HG02852 (cell line): ENCODE measurements at regions not wholly inside any gene's neighbourhood (a gene's known extent, or its start where the extent isn't known, plus 50 kb on each side); places are given as distances from the start of the nearest gene placed in this dataset.

Experiments used
- ATAC-seq: cut with Tn5 transposase; IDR thresholded peaks from one replicate; pipeline ENCODE4 v1.9.1; 2021; ENCODE audit warnings: mild to moderate bottlenecking, moderate library complexity; ENCODE audit not compliant: unreplicated experiment

DNA sequence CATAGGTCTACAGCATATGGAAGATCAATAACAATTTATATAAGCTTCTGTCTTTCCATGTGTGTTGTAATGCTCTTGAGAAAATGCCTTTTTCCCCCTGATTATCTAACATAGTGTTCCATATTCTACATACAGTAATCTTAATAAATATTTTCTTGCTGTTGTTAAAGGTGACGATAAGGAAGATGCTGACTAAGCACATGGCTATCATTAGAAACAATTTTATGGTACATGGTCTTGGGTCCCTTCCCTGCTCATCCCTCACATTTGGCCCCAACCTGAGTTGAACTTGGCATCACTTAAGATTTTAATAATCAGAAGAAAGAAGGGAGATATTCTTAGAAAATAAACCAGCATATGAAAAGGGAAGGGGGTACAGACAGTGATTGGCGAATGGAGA lies 382.1 kb upstream of the CDH20 start:
- no peak for ATAC-seq

DNA sequence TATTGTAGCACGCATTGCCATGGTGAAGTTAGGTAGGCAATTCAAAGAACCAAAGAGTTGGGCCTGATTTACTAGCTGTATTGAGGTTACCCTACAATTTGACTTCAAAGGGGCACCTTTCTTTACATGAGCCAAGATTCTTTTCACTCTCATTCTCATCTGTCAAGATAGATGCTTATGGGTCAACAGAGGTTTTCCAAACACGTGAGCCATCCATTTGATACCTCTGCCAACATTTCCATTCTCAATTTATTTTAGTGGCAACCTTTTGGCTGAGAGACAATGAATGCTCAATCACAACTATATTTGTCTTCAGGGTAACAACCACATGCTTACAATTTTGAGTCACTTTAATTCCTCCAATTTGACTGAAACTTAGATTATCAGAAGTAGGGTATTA lies 370.6 kb upstream of the CDH20 start:
- ATAC-seq, result no peak

DNA sequence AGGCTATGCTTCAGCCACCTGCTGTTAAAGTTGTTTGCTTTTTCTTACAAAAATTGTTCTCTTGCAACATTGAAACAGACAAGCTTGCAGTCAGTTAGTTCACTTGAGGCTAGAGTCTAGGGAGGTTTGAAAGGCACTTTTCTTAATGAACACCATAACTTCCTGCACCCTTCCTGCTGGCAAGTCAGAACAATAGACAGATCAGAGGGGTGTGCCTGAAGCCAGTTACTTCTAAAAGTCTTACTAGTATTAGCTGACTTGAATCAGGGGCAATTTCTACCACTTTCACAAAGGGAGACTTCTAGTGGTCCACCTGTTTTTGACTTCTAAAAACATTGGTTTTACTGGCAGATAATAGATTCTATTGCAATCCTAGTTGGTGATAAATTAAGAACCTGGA lies 367.4 kb upstream of the CDH20 start:
- ATAC-seq, result no peak

DNA sequence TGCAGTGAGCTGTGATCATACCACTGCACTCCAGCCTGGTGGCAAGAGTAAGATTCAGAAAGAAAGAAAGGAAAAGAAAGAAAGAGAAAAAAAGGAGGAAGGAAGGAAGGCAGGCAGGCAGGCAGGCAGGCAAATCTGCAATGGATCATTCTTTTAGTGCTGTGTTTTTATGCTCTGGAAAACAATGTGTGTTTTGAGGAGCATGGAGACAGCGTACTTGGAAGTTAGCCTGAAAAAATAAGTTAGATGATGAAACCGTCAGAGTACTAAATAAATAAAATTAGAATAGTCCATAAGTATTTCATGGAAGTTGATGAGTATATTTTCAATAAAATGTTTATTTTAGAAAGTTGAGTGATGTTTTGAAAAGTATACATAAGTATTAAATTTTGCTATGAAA lies 366.4 kb upstream of the CDH20 start:
- ATAC-seq, result no peak

DNA sequence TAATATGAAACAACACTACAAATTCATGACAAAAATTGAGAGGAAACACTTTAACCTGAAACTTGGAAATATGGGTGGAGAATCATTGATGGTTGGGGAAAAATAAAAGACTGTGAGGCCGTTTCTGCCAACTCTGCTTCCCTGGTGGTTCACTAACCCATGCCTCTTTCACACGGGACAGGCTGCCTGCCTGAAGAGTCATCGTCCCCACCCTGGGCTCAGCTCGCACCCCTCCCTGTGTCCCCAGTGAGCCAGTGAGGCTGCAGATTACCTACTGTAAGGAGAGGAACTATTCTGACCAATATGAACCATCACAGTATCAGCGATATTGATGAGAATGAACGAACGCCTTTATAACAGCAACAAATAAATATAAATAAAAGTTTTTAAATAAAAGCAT lies 357.8 kb upstream of the CDH20 start:
- ATAC-seq, result no peak

DNA sequence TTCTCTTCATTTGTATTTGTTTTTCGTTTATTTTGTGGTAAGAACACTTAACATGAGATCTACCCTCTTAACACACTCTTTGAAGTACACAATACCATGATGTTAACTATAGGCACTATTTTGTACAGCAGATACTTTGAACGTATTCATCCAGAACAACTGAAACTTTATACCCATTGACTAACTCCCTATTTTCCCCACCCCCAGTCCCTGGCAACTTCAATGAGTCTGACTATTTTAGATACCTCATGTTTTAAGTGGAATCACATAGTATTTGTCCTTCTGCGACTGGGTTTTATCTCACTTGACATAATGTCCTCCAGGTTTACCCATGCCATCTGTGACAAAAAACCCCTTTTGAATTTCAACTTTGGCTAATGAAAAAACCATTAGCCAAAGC lies 356.3 kb upstream of the CDH20 start:
- ATAC-seq, result no peak

DNA sequence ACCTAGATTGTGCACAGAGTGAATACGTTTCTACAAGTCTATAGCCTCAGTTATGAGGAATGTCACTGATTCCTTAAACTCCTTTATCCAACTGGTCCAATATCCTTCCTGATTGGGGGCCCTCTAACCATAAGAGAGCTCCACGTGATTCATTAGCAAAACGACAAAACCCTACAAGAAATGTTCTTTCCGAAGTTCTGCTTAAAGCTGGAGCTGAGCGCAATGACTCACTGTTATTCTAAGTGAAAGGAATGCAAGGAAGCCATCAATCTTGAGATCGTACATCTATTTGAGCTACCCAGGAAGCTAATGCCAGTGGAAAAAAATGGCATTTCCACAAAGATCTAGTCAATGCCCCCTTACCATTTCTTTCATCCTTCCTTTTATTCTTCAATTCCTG lies 354.9 kb upstream of the CDH20 start:
- no peak for ATAC-seq

DNA sequence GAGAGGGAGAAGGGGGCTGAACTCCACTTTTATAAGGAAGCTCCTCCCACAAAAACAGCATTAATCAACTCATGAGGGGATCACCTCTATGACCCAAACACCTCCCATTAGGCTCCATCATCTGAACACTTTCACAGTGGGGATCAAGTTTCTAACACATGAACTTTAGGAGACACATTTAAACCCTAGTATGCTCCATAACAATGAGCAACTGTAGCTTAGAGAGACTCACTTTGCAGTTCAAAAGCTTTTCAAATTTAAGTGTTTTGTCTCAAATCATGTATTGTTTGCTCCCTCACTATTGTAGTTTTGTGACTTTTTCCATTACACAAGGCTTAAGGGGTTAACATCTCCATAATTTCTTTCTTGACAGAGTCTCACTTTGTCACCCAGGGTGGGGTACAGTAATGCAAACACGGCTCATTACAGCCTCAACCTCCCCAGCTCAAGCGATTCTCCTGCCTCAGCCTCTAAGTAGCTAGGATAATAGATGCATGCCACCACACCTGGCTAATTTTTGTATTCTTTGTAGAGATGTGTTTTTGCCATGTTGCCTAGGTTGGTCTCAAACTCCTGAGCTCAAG lies 352.7 kb upstream of the CDH20 start:
- no peak for ATAC-seq

DNA sequence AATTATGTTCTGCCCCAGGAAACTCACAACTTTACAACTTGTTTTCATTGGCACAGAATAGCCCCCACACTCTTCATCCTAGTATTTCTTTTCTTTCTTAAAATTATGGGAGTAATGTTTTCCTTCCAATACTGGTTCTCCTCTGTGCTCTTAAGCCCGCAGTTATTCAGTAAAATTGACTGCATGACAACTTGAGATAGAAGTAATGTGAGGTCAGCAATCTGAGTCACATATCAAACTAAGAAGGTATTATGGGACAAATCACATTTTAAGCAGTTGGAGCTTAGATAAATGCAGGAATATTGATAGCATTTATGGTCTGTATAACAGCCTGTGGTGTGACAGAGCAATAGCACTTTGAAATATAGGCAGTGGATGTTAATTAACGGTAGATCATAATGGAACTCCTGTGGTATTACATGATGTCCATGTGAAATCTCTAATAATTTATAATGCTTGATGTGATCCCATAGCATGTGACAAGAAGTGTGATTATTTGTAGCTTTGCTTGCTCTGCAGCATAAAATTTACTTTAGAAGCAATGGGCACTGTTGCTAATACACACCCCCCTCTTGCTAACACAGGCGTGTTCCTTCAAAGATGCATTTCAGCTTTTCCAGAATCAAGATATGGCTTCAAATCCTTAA lies 351.4 kb upstream of the CDH20 start:
- no peak for ATAC-seq

DNA sequence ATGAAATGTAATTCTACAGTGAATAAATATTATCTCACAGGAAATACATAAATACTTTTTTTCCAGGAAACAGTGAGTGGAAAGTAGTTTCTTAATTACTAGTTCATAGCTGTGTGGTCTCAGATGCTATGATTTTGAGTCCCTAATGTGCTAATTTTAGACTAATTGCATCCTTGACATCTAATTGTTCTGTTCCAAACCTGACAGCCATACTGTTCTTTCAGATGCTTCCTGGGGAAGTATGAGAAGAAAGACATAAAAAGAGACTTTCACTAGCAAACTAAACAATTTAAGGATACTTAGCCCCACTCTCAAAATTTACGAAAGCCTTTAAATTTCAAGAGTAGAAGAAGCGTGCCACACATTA lies 350.9 kb upstream of the CDH20 start:
- ATAC-seq, result no peak

DNA sequence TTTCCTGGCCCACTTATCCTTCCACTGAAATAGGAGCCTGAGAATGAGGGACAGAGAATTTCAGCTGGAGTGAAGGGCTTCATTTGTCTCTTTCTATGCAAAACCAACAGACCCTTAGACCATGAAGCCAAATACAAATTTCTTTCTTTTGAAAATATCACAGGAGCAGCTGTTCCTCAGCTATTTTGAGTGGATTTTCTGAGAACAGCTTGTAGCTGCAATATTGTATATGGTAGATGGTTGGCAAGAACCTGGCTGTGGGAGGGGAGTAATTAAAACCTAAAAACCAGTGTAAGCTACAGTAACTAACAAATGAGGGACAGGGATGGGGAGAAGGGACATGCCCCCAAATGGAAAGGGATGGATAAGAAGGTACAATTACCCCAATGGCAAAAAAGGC lies 350.3 kb upstream of the CDH20 start:
- no peak for ATAC-seq

DNA sequence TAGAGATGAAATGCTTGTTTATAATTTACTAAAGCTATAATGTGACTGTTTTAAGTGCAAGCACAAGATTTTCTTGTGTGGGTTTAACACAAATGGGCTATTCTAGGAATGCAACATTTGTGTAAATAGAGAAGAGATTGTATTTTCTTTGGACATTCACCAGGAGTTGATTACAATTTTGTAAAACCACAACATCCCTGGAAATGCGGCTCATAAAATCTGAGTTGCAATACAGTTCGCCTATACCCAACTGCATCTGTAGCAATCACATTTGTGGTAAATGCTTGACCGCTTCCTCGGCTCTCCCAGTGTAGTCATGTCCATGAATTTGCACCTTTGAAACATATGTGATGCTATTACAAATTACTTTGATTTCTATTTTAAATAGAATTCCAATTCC lies 348.7 kb upstream of the CDH20 start:
- ATAC-seq, result no peak

DNA sequence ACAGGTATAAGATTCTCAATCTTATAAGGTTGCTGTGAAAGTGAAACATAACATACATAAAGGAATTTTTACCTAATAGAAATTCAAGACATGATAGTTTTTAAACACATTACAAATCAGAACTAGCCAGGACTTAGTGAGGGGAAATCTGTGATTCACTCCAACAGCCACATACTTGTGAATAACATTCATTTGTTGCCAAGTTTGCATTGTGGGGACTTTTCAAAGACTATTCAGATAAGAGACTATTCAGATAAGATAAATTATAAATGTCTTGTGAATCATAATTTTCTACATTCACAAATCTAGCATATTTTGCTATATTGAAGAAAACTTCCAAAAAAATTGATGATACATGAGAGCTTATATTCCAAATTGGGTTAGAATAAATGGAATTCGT lies 345.3 kb upstream of the CDH20 start:
- ATAC-seq, result no peak

DNA sequence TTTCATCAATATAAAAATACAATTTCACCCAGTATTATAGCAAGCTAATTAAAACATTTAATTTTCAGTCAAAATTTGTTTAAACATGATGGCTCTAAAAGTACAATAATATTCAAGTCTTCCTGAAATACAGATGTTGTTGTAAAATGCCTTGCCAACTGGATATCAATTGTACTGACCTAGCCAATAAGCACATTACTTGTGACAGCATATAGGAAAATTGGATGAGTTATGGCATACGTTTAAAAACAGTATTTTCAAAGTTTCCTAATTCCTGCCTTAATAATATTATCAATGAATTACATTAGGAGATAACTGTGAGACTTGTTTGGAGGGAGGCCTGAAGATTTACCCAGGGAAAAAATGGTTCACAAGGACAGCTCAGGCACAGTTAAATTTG lies 336.9 kb upstream of the CDH20 start:
- no peak for ATAC-seq

DNA sequence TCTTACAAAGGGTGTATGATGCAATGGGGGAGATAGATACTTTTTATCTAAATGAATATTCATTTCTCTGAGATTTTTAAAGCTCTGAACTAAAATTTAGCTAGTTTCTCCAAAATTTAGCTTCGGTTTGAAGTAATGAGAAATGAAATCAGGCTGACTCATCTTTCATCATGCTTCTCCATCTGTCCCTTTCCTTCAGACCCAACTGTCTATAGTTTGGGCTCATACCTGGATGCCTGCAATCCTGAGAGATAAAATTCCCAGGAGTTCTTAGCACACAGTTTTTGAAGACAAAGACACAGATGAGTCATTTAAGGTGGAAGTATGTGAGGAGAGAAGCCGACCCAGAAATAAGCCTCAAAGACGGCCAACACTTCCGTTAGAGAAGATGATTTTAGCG lies 336.4 kb upstream of the CDH20 start:
- no peak for ATAC-seq

DNA sequence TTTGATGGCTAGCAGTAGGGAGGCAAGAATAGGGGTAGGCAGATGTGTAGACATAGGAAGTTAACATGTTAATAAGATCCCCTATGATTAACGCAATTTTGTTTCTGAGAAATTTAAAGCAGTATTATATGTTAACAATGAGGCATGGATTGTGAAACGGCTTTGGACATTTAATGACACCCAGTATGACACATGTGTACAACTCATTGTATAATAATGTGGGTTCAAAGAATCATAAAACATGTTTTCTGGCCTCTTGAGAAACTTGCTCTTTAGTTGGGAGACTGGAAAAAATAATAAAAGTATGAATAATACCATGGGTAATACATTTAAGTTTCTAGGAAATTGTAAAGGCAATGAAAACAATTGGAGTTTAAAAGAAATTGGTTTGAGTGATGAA lies 332.1 kb upstream of the CDH20 start:
- no peak for ATAC-seq

DNA sequence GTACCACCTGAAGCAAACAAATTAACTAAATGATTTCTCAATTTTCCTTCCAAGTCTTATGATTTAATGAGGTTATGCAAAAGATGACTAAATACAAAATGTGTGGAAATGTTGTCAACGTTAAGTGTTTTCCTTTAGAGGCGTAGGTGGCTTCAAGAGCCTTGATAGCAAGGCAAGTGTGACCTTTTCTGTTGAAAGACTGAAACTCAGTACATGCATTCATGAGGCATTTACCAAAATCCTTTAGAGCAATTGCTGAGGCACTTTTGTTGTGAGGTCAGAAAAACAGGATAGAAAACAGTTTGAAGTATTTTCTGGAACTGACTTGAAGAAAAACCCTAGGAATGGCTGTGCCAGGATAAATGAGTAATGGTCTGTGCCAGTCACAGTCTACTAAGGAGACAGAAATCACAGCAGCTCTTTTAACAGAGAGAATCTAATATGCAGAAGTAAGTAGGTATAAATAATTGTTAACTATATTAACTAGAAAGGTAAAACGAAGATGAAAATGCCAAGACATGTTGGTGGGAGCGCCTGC lies 326.5 kb upstream of the CDH20 start:
- ATAC-seq, result no peak

DNA sequence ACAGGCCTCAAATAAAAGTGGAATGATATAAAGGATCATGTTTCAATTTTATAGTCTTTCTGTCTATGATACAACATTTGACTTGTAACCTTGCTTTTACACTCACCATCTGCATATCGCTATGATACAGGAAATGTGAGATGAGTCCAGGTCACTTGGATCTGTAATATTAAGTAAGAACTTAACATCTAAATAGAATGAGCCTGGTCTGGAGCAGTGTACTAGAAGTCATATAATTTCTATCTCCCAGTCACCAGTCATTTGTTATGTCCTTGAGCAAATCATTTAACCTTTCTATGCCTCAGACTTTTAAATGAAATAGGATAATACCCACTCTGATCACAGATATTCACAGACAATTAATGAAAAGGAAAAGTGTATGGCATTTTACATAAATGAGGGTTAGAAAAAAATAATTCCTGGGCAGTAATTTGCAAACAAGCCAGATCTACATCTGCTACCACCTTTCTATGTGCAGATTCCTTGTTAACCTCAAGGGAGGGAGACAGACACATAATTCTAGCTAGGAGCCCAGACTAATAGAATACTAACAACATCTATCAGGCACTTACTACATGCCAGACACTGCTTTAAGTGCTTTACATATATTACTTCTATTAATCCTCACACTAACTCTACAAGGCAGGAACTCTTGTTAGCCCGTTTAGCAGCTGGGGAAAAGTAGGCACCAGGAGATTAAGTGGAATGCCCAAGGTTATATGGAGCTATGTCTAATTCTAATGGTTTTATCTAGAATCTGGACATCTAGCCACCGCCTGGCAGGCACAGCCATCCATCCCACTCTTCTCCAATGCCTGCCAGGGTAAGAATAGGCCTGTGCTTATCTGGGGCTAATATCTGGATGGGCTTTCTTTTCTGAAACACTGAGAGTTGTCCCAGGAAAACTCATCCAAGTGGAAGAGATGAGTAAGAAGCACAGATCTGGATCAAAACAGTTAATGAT lies 313.6 kb upstream of the CDH20 start:
- ATAC-seq, result no peak

DNA sequence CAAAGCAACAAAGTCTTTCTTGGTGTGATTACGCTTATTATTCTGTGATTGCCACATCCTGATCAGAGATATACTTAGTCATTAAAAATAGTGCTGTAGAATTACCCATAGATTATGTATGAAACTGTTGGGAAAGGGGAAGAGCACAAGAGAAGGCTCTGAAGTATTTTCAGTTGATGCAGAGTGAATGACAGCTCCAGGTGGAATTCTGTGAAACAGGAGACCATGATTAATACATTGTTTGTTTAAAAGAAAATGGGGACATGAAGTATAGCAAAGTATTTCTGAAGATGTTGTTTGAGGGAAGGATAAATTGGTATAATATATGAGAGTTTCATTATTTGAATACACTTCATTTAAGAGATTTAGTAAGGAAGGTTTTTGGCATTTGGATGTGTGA lies 307.6 kb upstream of the CDH20 start:
- no peak for ATAC-seq

DNA sequence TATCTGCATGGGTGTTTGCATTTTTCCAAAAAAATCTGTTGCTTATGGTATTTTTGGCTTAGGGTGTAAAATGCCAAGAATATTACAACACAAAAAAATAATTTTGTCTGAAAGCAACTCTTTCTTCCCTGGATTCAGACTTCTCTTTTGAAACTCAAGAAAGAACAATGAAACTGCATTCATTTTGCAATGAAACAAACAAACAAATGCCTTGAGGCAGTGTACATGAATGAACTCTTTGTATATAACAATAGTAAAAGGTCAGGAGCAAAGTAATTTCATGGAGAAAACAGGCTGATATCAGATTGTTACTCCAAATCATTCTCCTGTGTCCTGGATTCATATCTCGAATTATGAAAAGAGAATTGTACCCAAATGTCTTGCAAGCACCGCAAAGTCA lies 301.6 kb upstream of the CDH20 start:
- no peak for ATAC-seq

DNA sequence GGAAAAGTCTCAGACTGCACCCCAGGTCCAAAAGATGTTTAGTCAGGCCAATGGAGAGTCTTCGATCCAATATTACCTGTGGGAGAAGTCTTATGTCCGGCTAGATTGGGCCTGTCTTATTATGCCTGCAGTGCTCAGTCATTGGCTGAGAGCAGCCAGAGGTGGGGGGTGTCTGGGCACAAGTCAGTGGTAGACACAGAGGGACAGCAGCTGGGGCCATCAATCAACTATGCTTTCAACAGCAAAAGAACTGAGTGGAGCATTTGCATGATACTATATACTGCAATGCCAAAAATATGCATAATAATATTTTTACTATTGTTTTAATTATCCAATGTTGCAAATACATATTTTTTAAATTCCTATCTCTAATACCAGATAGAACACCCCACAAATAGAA lies 298.6 kb upstream of the CDH20 start:
- ATAC-seq, result no peak

DNA sequence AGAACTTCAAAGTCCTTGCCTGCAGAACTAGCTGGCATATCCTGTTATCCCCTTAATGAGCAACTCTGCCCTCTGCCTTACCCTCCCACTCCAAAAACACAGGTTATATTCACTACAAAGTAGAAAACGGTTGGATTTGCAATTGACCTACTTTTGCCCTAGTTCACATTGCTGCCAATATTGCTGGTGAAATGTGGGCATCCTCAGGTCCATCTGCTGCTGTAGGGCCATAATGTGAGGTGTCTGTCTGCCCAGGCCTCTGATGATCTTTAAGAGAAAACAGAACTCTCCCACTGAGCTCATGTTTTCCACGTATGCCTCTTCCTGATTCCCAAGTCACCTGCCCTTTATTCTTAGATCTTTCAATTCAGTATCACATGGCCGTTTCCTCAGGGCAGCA lies 294.0 kb upstream of the CDH20 start:
- ATAC-seq, result no peak
